ENCODE measurements at regions not wholly inside any gene's neighbourhood (a gene's known extent, or its start where the extent isn't known, plus 50 kb on each side); places are given as distances from the start of the nearest gene placed in this dataset.
"Not testable (repeated sequence)": the region's sequence is repeated elsewhere in the genome, so short reads cannot be mapped to it uniquely, and the experiment has no call there.

GRCh38 chr3:25897019-25897418 lies 107.1 kb downstream of the OXSM start:
- peak; percentile 3 for DNase-seq

GRCh38 chr3:25899352-25900101 lies 109.6 kb downstream of the OXSM start:
- DNase-seq: no peak

GRCh38 chr3:25900161-25900560 lies 110.3 kb downstream of the OXSM start:
- no peak for DNase-seq

- no peak for DNase-seq
Observed at GRCh38 chr3:25901796-25902195, 111.9 kb downstream of the OXSM start.

- DNase-seq: no peak
Observed at GRCh38 chr3:25902586-25902985, 112.7 kb downstream of the OXSM start.

GRCh38 chr3:25903371-25904129 lies 113.7 kb downstream of the OXSM start:
- no peak for DNase-seq

GRCh38 chr3:25904206-25904605 lies 114.3 kb downstream of the OXSM start:
- no peak for DNase-seq

- no peak for DNase-seq
Observed at GRCh38 chr3:25906132-25906906, 116.4 kb downstream of the OXSM start.

- DNase-seq: no peak
Observed at GRCh38 chr3:25907081-25907480, 117.2 kb downstream of the OXSM start.

GRCh38 chr3:25910105-25910504 lies 120.2 kb downstream of the OXSM start:
- DNase-seq: no peak

- peak; percentile 73 for DNase-seq
Observed at GRCh38 chr3:25910997-25911396, 121.1 kb downstream of the OXSM start.

GRCh38 chr3:25911525-25912295 lies 121.8 kb downstream of the OXSM start:
- DNase-seq: no peak

- no peak for DNase-seq
Observed at GRCh38 chr3:25913179-25913578, 123.3 kb downstream of the OXSM start.

GRCh38 chr3:25915673-25916072 lies 125.8 kb downstream of the OXSM start:
- no peak for DNase-seq

- no peak for DNase-seq
Observed at GRCh38 chr3:25916321-25916720, 126.4 kb downstream of the OXSM start.

- not testable (repeated sequence) for DNase-seq
Observed at GRCh38 chr3:25931967-25932366, 142.1 kb downstream of the OXSM start.

GRCh38 chr3:25938566-25939325 lies 148.9 kb downstream of the OXSM start:
- no peak for DNase-seq

GRCh38 chr3:25940935-25941334 lies 151.0 kb downstream of the OXSM start:
- DNase-seq: no peak

- no peak for DNase-seq
Observed at GRCh38 chr3:25944329-25944728, 154.4 kb downstream of the OXSM start.

- no peak for DNase-seq
Observed at GRCh38 chr3:25945366-25945765, 155.5 kb downstream of the OXSM start.

GRCh38 chr3:25945836-25946235 lies 155.9 kb downstream of the OXSM start:
- DNase-seq: no peak

GRCh38 chr3:25952133-25952532 lies 162.2 kb downstream of the OXSM start:
- DNase-seq: no peak
